ENCODE measurements at regions not wholly inside any gene's neighbourhood (a gene's known extent, or its start where the extent isn't known, plus 50 kb on each side); places are given as distances from the start of the nearest gene placed in this dataset.
"Not testable (repeated sequence)": the region's sequence is repeated elsewhere in the genome, so short reads cannot be mapped to it uniquely, and the experiment has no call there.

DNA sequence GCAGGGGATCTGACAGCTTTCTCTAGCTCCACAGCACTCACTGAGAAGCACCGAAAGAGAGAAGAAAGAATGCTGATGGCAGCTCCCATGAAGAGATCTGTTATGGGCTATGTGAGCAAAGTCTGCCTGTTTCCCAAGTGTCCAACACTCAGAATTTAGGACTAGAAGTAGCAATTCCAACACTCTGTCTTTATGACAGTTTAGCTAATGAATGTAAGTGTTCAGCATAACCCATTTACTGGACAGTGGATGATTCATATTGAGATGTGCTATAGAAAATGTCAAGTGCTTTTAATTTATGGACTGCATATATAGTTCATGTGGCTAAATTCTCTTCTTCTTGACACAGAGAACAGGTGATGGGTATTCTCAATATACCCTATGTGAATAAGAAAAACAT lies 683.1 kb upstream of the ZNF608 start:
- no peak for DNase-seq

DNA sequence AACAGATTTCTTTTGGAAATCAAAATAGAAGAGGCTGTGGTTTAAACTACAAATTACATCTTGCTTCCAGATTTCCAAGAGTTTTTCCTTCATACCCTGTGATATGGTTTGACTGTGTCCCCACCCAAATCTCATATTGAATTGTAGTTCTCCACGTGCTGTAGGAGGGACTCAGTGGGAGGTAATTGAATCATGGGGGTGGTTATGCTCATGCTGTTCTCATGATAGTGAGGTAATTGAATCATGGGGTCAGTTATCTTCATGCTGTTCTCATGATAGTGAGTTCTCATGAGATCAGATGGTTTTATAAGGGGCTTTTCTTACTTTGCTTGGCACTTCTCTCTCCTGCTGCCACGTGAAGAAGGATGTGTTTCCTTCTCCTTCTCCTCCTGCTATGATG lies 687.0 kb upstream of the ZNF608 start:
- DNase-seq = no peak

DNA sequence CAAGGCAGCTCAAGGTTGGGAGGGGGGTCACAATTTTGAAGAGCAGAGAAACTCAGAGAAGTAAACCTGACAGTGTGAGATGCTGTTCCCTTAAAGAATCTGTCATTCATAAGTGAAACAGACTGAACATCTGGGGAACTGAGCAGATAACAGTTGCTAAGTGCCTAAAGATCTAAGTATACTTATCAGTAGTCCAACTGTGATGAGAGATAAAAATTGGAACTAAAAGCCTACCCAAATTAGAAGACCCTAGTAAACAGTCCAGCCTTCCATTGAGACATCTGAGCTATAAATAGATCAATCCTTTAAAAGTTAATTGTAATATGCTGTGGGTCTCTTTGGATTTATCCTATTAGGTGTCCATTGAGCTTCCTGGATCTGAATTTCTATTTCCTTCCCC lies 692.8 kb upstream of the ZNF608 start:
- DNase-seq = no peak

DNA sequence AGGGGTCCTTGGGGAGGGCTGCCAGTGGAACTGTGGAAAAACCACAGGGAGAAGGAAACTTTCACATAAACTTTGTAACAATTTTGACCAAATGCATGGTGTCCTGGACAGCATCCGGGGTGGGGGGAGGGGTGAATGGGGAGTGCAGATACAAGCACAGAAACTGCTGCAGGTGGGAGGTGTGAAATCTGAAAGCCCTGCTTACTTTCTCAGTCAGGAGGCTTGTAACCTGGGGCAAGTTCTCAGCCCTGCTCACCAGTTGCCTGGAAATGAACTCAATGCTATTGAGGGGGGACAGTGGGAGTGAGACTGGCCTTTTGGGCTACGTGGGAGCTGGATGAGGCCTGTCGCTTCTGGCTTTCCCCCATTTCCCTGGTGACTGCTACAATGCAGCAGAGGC lies 694.5 kb upstream of the ZNF608 start:
- DNase-seq = no peak

DNA sequence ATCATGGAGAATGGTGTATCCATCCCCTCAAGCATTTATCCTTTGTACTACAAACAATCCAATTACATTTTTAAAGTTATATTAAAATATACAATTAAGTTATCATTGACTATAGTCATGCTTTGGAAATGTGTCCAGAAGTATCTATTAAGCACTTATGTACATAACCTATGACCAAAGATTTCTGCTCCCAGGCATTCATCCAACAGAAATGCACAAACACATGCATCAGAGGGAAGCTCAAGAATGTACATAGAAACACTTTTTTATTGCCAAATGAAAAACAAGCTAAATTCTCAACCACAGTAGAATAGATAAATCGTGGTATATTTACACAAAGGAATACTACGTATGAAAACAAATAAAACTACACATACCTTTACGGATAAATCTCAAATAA lies 700.5 kb upstream of the ZNF608 start:
- no peak for DNase-seq

DNA sequence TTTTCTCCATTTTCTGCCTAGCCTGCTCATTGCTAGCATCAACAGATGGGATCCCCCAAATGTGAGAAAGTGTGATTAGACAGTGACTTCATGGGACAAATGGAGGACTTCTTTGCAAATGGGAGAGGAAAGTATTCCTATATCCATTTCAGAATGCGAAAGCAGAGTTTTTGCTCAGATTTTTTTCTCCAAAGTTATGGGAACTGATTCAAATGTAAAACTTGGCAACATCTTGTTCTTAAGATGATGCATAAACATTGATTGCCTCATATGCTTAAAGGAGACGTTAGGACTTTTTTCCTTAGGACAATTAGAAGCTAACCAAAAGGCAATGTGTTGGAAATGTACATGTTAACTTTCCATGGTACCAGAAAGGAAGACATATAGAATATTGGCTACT lies 704.3 kb upstream of the ZNF608 start:
- peak; percentile 74 for DNase-seq

DNA sequence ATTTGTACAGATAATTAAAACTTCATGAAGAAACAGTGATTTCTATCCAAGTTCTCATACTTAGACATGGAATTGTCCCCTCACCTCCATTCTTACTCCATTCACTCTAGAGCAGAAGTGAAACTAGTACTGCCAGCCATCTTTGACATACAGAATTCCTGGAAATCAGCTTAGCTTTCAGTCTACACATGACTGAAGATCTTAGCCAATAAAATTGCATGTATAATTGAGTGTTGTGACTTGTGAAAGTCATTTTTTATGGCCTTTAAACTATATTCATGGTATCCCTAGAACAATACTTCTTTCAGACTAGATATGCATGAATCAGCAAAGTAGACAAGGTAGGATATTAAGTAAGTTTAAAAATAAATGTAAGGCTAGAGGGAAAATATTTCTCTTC lies 705.2 kb upstream of the ZNF608 start:
- DNase-seq = no peak

DNA sequence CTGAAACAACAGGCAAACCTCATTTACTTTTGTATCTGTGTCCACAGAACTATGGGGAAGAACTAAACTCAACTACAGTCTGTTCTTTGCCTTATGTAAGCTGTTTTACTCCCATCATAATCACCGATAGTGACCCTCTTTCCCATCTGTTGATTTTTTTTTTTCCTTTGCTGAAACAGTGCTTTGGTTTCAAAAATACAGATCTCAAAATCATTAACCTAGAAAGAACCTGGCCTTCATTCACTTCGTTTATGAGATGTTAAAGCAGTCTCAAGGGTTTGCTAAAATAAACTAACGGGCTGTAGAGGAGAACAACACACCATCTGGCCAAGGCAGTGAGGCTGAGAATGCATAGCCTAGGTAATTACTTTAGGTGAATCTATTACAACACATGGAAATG lies 706.6 kb upstream of the ZNF608 start:
- DNase-seq = peak; percentile 39

DNA sequence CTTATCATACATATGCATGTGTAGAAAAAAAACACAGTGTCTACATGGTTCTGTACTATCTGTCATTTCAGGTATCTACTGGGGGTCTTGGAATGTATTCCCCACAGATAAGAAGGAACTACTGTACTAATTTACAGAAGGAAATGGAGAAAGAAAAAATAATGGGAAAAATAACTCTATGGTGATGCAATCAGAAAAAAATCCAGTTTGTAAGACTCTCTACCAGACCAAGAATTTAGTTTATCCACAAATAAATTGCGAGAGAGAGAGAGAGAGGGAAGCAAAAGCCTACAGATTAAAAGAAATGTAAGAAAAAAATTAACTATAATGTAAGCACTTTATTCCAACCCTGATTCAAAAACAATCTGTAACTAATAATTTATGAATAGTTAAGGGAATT lies 708.6 kb upstream of the ZNF608 start:
- DNase-seq = no peak

DNA sequence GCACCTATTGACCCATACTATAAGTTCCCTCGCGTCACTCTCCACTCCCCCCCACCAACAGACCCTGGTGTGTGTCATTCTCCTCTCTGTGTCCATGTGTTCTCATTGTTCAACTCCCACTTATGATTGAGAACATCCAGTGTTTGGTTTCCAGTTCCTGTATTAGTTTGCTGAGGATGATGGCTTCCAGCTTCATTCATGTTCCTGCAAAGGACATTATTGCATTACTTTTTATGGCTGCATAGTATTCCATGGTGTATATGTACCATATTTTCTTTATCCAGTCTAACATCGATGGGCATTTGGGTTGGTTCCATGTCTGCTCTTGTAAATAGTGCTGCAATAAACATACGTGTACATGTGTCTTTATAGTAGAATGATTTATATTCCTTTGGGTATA lies 709.6 kb upstream of the ZNF608 start:
- not testable (repeated sequence) for DNase-seq

DNA sequence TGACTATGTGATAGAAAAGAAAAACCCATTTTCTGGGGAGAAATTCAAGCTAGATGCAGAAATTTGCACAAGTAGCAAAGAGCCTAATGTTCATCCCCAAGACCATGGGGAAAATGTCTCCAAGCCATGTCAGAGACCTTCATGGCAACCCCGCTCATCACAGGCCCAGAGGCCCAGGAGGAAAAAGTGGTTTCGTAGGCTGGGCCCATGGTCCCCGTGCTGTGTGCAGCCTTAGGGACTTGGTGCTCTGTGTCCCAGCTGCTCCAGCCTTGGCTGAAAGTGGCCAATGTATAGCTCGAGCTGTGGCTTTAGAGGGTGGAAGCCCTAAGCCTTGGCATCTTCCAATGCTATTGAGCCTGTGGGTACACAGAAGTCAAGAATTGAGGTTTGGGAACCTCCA lies 711.2 kb upstream of the ZNF608 start:
- no peak for DNase-seq

DNA sequence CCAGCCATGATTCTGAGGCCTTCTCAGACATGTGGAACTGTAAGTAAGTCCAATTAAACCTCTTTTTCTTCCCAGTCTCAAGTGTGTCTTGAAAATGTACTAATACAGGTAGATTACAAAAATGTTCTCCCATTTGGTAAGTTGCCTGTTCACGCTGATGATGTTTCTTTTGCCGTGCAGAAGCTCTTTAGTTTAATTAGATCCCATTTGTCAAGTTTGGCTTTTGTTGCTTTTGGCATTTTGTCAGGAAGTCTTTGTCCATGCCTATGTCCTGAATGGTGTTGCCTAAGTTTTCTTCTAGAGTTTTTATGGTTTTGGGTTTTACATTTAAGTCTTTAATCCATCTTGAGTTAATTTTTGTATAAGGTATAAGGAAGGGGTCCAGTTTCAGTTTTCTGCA lies 712.5 kb upstream of the ZNF608 start:
- not testable (repeated sequence) for DNase-seq

DNA sequence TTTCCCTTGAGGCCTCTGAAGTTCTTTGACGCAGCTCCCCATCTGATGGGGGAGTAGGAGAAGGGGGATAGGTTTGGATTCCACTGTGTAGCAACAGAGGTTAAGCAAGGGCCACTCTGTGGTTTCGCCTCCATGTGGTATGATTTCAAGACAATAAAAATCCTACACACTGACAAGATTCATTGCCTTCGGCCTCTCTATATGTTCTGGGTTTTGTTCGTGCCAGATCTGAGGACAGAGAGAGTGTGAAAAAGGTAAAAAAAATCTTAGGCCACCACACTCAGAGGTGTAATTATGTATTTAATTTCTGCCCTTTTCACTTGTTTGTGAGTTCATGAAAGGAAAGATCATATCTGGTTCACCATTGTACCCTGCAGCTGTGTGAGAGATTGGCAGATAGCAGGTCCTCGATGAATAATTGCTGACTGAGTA lies 715.2 kb upstream of the ZNF608 start:
- no peak for DNase-seq

DNA sequence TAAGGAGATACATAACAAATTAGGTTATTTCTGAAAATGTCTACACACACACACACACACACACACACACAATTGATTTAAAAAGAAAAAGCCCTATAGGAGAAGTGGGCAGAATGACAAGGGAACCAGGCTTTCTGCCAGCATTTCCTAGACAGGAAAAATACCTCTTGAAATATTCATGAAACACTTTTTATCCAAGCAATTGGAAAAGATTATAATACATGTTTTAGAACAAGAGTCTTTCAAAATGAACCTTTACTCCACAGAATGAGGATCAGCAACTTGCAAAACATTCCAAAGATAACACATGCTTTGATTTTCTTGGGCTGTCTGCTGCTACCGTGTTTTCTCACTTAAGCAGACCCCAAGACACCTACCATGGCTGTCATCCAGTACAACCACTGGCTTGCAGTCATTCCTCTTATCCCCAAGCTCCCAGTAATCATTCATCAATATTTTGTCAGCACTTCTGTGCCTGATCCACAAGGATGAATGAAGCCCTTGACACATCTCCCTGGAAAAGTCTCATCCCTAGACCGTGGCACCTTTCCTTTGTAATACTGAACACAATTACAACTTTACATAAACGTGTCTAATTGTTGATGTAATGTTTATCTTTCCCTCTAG lies 717.1 kb upstream of the ZNF608 start:
- no peak for DNase-seq

DNA sequence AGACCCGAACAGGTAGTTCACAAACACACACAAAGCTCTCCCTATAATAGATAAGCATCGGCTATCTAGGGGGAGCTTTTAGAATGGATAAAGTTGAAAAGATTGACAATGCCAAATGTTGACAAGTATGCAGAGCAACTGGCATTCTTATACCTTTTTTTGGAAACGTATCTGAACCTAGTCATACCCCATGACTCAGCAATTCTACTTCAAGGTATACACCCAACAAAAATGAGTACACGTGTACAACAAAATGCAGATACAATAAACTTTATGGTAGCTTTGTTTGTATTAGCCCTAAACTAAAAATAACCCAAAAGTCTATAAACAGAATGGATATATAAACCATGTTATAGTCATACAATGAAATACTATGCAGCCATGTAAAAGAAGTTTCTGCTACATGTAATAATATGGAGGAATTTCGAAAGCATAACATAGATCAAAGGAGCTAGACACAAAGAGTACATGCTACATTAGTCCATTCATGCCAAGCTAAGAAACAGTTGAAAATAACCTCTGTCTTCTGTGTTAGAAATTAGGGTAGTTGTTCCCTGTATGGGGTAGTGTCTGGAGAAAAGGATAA lies 718.5 kb upstream of the ZNF608 start:
- no peak for DNase-seq

DNA sequence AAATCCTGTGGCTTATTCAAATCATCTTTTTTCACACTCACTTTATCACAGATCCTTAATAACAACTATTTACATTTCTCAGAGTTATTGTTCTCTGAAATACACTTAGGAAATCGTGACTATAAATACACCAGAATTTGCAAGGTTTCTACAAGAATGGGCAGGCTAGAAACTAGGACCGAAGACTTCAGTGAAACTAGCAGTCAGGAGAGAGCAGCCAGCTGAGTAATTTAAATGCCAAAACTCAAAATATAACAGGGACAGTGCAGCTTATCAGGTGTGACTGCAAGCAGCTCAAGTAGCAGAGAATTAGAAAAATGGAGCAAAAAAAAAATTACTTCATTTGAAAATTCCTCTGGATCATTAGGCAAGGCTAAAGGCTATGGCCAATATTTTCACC lies 719.3 kb upstream of the ZNF608 start:
- DNase-seq = no peak

DNA sequence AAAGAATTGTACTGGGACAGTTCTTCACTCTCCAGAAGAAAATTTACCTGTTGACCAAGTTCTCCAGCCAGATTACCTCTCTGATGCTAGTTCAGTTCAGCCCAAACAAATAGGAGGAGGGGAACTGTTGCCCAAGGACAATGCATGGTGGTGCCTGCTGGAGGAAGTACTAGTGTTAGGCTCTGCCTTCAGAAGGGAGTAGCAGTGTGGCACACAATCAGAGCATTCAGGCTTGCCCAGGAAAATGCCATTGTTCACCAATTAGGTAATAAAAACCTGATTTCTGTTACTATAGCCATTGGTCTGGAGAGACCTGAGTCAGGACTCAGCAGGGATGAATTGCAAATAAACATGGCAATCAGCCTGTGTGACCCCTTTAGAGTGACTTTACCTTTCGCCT lies 720.8 kb upstream of the ZNF608 start:
- DNase-seq = no peak

DNA sequence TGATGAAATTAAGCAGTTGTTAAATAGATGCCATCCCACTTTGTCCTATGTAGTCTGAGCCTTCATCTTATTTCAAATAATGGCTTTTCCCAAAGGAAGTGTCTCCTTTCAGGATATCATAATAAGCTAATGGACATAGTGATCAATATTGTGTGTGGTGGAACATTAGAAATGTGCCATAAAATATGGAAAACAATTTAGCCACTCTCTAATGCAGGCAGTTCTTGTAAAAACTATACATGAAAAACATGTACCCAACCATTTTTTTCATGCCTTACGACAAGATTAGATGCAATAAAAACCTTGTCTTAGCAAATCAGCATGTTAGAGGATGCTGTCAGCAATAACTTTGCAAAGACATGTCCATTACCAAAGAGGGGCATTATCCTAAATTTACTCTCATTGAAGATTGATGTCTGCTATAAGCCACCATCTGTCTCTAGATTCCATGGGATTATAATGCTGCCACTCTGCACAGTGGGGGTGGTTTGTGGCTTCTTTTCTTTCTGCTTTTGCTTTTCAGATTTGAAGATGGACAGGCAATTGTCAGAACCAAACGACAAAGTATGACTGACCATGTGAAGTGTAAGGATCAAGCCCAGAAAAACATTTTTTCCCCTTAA lies 724.0 kb upstream of the ZNF608 start:
- DNase-seq = no peak

DNA sequence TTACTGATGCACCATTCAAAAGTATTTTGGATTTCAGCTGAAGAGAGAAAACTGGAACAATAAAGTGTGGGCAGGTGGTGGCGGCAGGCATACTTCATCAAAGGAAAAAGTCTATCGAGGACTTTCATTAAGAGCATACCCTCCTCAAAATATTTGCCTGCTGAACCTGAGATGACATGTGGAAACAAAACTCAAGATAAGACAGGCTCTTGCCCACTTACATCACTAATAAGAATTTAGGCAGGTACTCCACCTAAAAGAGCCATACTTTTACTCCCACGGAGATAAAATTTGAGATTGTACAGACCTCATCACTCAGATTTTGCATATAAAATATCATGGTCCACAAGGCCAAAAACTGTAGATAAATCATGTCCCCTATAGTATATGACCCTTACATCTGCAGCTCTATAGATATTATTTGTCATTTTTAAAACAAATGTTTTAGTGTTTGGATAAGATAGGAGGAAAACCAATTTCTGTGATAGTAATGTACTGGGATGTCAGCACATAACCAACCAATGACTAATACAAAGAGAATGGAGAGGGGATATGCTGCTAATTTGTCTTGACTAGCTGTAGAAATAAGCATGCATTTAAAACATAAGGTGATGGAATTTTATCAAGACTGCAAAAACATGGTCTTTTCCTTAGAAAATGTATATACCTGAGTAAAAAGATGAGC lies 730.6 kb upstream of the ZNF608 start:
- no peak for DNase-seq

DNA sequence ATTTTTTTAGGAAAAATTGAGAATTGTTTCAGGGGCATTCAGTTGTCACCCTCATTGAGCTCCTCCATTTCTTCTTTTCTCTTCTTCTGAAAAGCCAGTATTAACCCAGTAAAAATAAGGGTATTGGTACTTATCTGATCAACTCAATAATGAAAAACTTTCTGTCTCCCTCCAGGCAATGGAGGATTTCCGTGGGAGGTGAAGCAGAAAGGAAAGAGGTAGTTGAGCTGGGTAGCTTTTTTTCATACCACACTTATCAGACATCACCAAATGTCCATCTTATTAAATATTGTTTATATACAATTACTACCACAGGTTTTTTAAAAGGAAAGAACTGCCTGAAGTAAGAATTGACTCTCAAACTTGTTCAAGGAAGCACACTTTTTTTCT lies 731.1 kb upstream of the ZNF608 start:
- DNase-seq = no peak

DNA sequence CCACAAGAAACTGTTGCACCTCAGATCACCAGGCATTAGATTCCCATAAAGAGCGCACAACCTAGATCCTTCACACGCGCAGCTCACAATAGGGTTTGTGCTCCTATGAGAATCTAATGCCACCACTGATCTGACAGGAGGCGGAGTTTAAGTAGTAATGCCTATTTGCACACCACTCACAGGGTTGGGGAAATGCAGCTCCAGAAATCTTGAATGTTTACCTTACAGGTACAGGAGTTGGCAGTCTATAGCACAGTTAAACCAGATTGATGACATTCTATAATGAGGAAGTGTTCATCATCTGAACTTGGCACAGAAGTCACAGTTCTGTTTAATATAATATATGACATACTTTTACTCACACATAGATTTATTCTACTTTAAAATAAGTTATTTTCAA lies 732.2 kb upstream of the ZNF608 start:
- no peak for DNase-seq

DNA sequence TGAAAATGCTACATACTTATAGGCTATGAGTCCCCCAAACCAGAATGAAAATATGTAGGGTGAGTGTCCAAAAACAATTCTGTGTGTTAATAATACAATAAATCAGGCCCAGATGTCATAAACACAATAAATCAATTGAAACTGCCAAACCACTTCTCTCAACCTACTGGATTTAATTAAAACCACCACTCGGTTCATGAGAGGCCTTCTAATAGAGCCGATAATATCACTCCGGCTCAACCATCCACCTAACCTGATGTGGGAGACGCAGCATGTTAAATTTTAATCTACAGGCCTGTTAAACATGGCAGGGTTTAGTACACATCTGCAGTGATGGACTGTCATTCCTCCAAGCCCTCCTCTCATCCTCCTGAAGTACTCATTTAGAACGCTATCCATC lies 734.5 kb upstream of the ZNF608 start:
- no peak for DNase-seq

Data from tongue (tissue), 1 donor.